Astrocyte of the spinal cord (primary cell): ENCODE measurements at regions not wholly inside any gene's neighbourhood (a gene's known extent, or its start where the extent isn't known, plus 50 kb on each side); places are given as distances from the start of the nearest gene placed in this dataset.

ENCODE experiments used
- DNase-seq: peaks from one replicate; pipeline ENCODE4 v3.0.0; 2011; ENCODE audit warnings: low read depth, low spot score
- H3K4me3 ChIP-seq: 2 replicates; pipeline ENCODE4 v1.5.1; 2011; ENCODE audit warnings: low read depth, mild to moderate bottlenecking, low read length, moderate library complexity
- CTCF ChIP-seq: IDR thresholded peaks from 2 replicates; pipeline ENCODE4 v1.5.1; 2012; ENCODE audit warnings: low read depth, mild to moderate bottlenecking, low read length, inconsistent platforms
- in situ Hi-C: cut with HindIII; loops from 2 replicates; pipeline ENCODE4 v1.10.0; 2017; ENCODE audit warnings: low sequenced_read_pairs

DNA sequence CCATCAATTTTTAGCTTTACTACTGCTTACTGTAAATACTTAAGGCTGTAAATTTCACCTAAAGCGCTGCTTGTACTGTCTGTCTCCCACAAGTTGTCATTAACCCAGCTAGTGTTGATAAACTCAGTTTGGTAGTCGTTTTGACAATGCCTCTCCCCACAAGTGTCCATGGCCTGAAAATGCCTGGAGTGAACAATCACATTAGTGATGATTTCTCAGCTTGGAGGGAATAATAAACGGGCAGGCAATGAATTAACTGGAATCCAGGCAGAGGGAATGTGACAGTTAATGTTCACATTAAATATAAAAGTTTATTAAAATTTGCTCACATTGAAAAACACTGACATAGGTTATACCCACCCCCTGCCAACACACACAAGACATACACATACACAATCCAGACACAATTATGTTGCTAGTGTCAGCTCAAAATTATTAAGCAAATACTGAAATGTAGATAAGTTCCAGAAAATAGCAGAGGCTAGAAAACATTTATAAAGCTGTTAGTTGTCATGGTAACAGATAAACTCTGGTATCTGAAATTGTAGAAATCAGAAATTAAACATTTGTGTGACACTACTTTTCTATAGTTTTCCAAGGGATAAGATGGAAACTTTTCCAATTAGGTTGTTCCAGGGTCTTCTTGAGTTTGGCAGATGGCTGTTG is 341.9 kb downstream of the DIRAS2 start:
- no peak for DNase-seq
- in situ Hi-C loops: no loop called here
- no peak overlapping the region for H3K4me3 ChIP-seq
- TF ChIP-seq CTCF: no peak

DNA sequence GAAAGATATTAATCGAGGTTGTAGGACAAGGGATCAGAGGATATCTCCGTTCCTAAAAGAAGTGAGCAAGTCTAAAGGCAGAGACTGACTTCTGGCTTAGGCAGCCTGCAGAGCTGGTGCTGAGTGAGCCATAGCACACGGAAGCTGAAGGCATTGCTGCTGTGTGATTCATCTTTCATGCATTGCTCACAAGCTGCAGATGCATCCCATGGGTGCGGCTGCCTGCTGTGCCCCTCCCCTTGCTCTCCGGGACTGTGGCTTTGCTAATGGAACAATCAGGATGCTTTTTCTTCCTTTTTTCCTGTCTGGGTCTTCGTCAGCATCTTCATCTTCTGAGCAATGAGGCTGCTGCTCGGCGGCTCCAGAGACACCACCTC is 341.4 kb downstream of the DIRAS2 start:
- in situ Hi-C loops: no loop called here
- TF ChIP-seq CTCF: no peak
- DNase-seq: peak; percentile 96
- H3K4me3 ChIP-seq: no peak overlapping the region

- DNase-seq: no peak
- H3K4me3 ChIP-seq: no peak overlapping the region
- TF ChIP-seq CTCF: no peak
- in situ Hi-C loops: no loop called here
These were observed 339.0 kb downstream of the DIRAS2 start for GRCh38 chr9:90303655-90304054.

- H3K4me3 ChIP-seq: no peak overlapping the region
- TF ChIP-seq CTCF: no peak
- DNase-seq: no peak
- in situ Hi-C loops: no loop called here
These were observed 336.5 kb downstream of the DIRAS2 start for GRCh38 chr9:90306158-90306557.

DNA sequence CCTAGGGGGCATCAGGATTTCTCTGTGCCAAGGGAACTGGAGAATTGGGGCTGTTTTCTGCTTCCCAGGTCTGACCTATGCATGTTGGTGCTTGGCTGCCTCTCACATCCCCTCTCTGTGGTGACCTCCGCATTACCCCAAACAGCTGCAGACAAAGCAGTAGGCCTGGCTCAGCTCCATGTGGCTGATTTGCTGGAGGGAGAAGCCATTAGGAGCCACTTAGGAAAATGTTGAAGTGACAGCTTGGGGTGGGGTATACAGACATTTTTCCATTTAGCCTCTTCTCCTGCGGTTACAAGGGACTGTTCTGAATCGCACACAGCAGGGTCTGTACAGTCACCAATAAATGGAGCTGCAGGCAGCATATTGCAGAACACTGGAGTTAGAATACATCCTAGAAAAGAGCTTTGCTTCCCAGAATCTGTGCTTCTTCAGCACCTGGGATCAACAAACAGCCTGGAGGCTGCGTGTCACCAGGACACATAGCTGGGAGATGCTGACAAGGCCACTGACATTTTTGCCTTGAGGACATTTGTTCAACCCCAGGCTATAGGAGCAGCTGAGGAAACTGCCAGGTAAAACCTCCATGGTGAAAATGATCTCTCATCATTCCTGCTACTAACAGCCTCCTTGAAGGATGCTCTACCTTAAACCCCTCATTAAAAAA is 335.3 kb downstream of the DIRAS2 start:
- DNase-seq: peak; percentile 52
- TF ChIP-seq CTCF: no peak
- in situ Hi-C loops: no loop called here
- H3K4me3 ChIP-seq: no peak overlapping the region

- DNase-seq: no peak
- TF ChIP-seq CTCF: no peak
- in situ Hi-C loops: no loop called here
- no peak overlapping the region for H3K4me3 ChIP-seq
These were observed 334.7 kb downstream of the DIRAS2 start for GRCh38 chr9:90307891-90308290.
